ENCODE measurements at regions not wholly inside any gene's neighbourhood (a gene's known extent, or its start where the extent isn't known, plus 50 kb on each side); places are given as distances from the start of the nearest gene placed in this dataset.
"Not testable (repeated sequence)": the region's sequence is repeated elsewhere in the genome, so short reads cannot be mapped to it uniquely, and the experiment has no call there.

- DNase-seq, result no peak
Measured at GRCh38 chr1:113185463-113186104, 112.6 kb downstream of the LRIG2 start.

GRCh38 chr1:113190078-113190477 lies 117.1 kb downstream of the LRIG2 start:
- DNase-seq, result no peak

- no peak for DNase-seq
Measured at GRCh38 chr1:113190930-113191329, 117.9 kb downstream of the LRIG2 start.

GRCh38 chr1:113191579-113192076 lies 118.6 kb downstream of the LRIG2 start:
- no peak for DNase-seq

- no peak for DNase-seq
Measured at GRCh38 chr1:113192242-113192641, 119.2 kb downstream of the LRIG2 start.

GRCh38 chr1:113192980-113193379 lies 120.0 kb downstream of the LRIG2 start:
- DNase-seq, result no peak

- DNase-seq, result no peak
Measured at GRCh38 chr1:113194846-113195830, 122.1 kb downstream of the LRIG2 start.

- DNase-seq, result no peak
Measured at GRCh38 chr1:113197719-113198330, 124.8 kb downstream of the LRIG2 start.

- DNase-seq, result no peak
Measured at GRCh38 chr1:113198806-113199205, 125.8 kb downstream of the LRIG2 start.

- no peak for DNase-seq
Measured at GRCh38 chr1:113199760-113200455, 126.9 kb downstream of the LRIG2 start.

GRCh38 chr1:113201560-113201959 lies 128.6 kb downstream of the LRIG2 start:
- no peak for DNase-seq

- DNase-seq, result no peak
Measured at GRCh38 chr1:113205980-113206766, 133.2 kb downstream of the LRIG2 start.

- peak; percentile 19 for DNase-seq
Measured at GRCh38 chr1:113207019-113207418, 134.0 kb downstream of the LRIG2 start.

- DNase-seq, result no peak
Measured at GRCh38 chr1:113207457-113207856, 134.5 kb downstream of the LRIG2 start.

GRCh38 chr1:113208425-113208824 lies 135.4 kb downstream of the LRIG2 start:
- not testable (repeated sequence) for DNase-seq

GRCh38 chr1:113210248-113210647 lies 137.2 kb downstream of the LRIG2 start:
- peak; percentile 63 for DNase-seq

GRCh38 chr1:113211467-113211866 lies 138.5 kb downstream of the LRIG2 start:
- DNase-seq, result no peak

GRCh38 chr1:113215015-113215414 lies 142.0 kb downstream of the LRIG2 start:
- DNase-seq, result no peak

- no peak for DNase-seq
Measured at GRCh38 chr1:113216664-113217063, 143.7 kb downstream of the LRIG2 start.

- peak; percentile 49 for DNase-seq
Measured at GRCh38 chr1:113217447-113218208, 144.6 kb downstream of the LRIG2 start.

- peak; percentile 16 for DNase-seq
Measured at GRCh38 chr1:113219377-113219776, 146.4 kb downstream of the LRIG2 start.
